ENCODE measurements at regions not wholly inside any gene's neighbourhood (a gene's known extent, or its start where the extent isn't known, plus 50 kb on each side); places are given as distances from the start of the nearest gene placed in this dataset.

- DNase-seq (ENCODE audit: insufficient read length, low spot score): no peak
- TF ChIP-seq TAF1 (IDR thresholded peaks at IDR 0.05; ENCODE audit: low read depth, low read length) (no peak), SPI1 (IDR thresholded peaks at IDR 0.05; ENCODE audit: low read depth, low read length) (no peak), PAX5 (IDR thresholded peaks at IDR 0.05; ENCODE audit: insufficient read depth, low read length, severe bottlenecking) (no peak), POLR2A (IDR thresholded peaks at IDR 0.05; ENCODE audit: low read depth, low read length) (no peak), POLR2AphosphoS5 (IDR thresholded peaks at IDR 0.05; ENCODE audit: low read depth, low read length) (no peak), POU2F2 (IDR thresholded peaks at IDR 0.05; ENCODE audit: low read depth, low read length) (no peak)
- no peak for FAIRE-seq
Observed at GRCh38 chr4:138647433-138647832, 368.1 kb upstream of the NOCT start.

GRCh38 chr4:138646383-138646782 lies 369.2 kb upstream of the NOCT start:
- no peak for TF ChIP-seq TAF1 (IDR thresholded peaks at IDR 0.05; ENCODE audit: low read depth, low read length)
- TF ChIP-seq POU2F2 (IDR thresholded peaks at IDR 0.05; ENCODE audit: low read depth, low read length): no peak
- TF ChIP-seq POLR2A (IDR thresholded peaks at IDR 0.05; ENCODE audit: low read depth, low read length): no peak
- TF ChIP-seq SPI1 (IDR thresholded peaks at IDR 0.05; ENCODE audit: low read depth, low read length): no peak
- no peak for TF ChIP-seq PAX5 (IDR thresholded peaks at IDR 0.05; ENCODE audit: insufficient read depth, low read length, severe bottlenecking)
- TF ChIP-seq POLR2AphosphoS5 (IDR thresholded peaks at IDR 0.05; ENCODE audit: low read depth, low read length): no peak
- FAIRE-seq: no peak
- no peak for DNase-seq (ENCODE audit: insufficient read length, low spot score)

GRCh38 chr4:138645289-138645688 lies 370.3 kb upstream of the NOCT start:
- no peak for DNase-seq (ENCODE audit: insufficient read length, low spot score)
- TF ChIP-seq POLR2AphosphoS5 (IDR thresholded peaks at IDR 0.05; ENCODE audit: low read depth, low read length): no peak
- TF ChIP-seq PAX5 (IDR thresholded peaks at IDR 0.05; ENCODE audit: insufficient read depth, low read length, severe bottlenecking): no peak
- TF ChIP-seq SPI1 (IDR thresholded peaks at IDR 0.05; ENCODE audit: low read depth, low read length): no peak
- TF ChIP-seq POU2F2 (IDR thresholded peaks at IDR 0.05; ENCODE audit: low read depth, low read length): no peak
- TF ChIP-seq POLR2A (IDR thresholded peaks at IDR 0.05; ENCODE audit: low read depth, low read length): no peak
- no peak for TF ChIP-seq TAF1 (IDR thresholded peaks at IDR 0.05; ENCODE audit: low read depth, low read length)
- no peak for FAIRE-seq

GRCh38 chr4:138644322-138644721 lies 371.3 kb upstream of the NOCT start:
- no peak for FAIRE-seq
- TF ChIP-seq PAX5 (IDR thresholded peaks at IDR 0.05; ENCODE audit: insufficient read depth, low read length, severe bottlenecking) (no peak), POU2F2 (IDR thresholded peaks at IDR 0.05; ENCODE audit: low read depth, low read length) (no peak), TAF1 (IDR thresholded peaks at IDR 0.05; ENCODE audit: low read depth, low read length) (no peak), SPI1 (IDR thresholded peaks at IDR 0.05; ENCODE audit: low read depth, low read length) (no peak), POLR2AphosphoS5 (IDR thresholded peaks at IDR 0.05; ENCODE audit: low read depth, low read length) (no peak), POLR2A (IDR thresholded peaks at IDR 0.05; ENCODE audit: low read depth, low read length) (no peak)
- no peak for DNase-seq (ENCODE audit: insufficient read length, low spot score)

GRCh38 chr4:138643827-138644226 lies 371.8 kb upstream of the NOCT start:
- DNase-seq (ENCODE audit: insufficient read length, low spot score): no peak
- no peak for TF ChIP-seq SPI1 (IDR thresholded peaks at IDR 0.05; ENCODE audit: low read depth, low read length)
- TF ChIP-seq TAF1 (IDR thresholded peaks at IDR 0.05; ENCODE audit: low read depth, low read length): no peak
- no peak for TF ChIP-seq POU2F2 (IDR thresholded peaks at IDR 0.05; ENCODE audit: low read depth, low read length)
- no peak for TF ChIP-seq PAX5 (IDR thresholded peaks at IDR 0.05; ENCODE audit: insufficient read depth, low read length, severe bottlenecking)
- TF ChIP-seq POLR2AphosphoS5 (IDR thresholded peaks at IDR 0.05; ENCODE audit: low read depth, low read length): no peak
- no peak for TF ChIP-seq POLR2A (IDR thresholded peaks at IDR 0.05; ENCODE audit: low read depth, low read length)
- FAIRE-seq: no peak

- FAIRE-seq: no peak
- no peak for DNase-seq (ENCODE audit: insufficient read length, low spot score)
- TF ChIP-seq POU2F2 (IDR thresholded peaks at IDR 0.05; ENCODE audit: low read depth, low read length) (no peak), SPI1 (IDR thresholded peaks at IDR 0.05; ENCODE audit: low read depth, low read length) (no peak), PAX5 (IDR thresholded peaks at IDR 0.05; ENCODE audit: insufficient read depth, low read length, severe bottlenecking) (no peak)
Observed at GRCh38 chr4:138639018-138639741, 376.4 kb upstream of the NOCT start.

GRCh38 chr4:138636781-138637180 lies 378.8 kb upstream of the NOCT start:
- DNase-seq (ENCODE audit: insufficient read length, low spot score): no peak
- TF ChIP-seq SPI1 (IDR thresholded peaks at IDR 0.05; ENCODE audit: low read depth, low read length): no peak
- TF ChIP-seq POU2F2 (IDR thresholded peaks at IDR 0.05; ENCODE audit: low read depth, low read length): no peak
- TF ChIP-seq TAF1 (IDR thresholded peaks at IDR 0.05; ENCODE audit: low read depth, low read length): no peak
- TF ChIP-seq PAX5 (IDR thresholded peaks at IDR 0.05; ENCODE audit: insufficient read depth, low read length, severe bottlenecking): no peak
- TF ChIP-seq POLR2A (IDR thresholded peaks at IDR 0.05; ENCODE audit: low read depth, low read length): no peak
- TF ChIP-seq POLR2AphosphoS5 (IDR thresholded peaks at IDR 0.05; ENCODE audit: low read depth, low read length): no peak
- FAIRE-seq: no peak

GRCh38 chr4:138634915-138635314 lies 380.7 kb upstream of the NOCT start:
- FAIRE-seq (no peak), DNase-seq (ENCODE audit: insufficient read length, low spot score) (no peak)
- TF ChIP-seq SPI1 (IDR thresholded peaks at IDR 0.05; ENCODE audit: low read depth, low read length): no peak
- no peak for TF ChIP-seq POLR2A (IDR thresholded peaks at IDR 0.05; ENCODE audit: low read depth, low read length)
- no peak for TF ChIP-seq PAX5 (IDR thresholded peaks at IDR 0.05; ENCODE audit: insufficient read depth, low read length, severe bottlenecking)
- no peak for TF ChIP-seq POLR2AphosphoS5 (IDR thresholded peaks at IDR 0.05; ENCODE audit: low read depth, low read length)
- no peak for TF ChIP-seq POU2F2 (IDR thresholded peaks at IDR 0.05; ENCODE audit: low read depth, low read length)
- TF ChIP-seq TAF1 (IDR thresholded peaks at IDR 0.05; ENCODE audit: low read depth, low read length): no peak

GRCh38 chr4:138633580-138633904 lies 382.0 kb upstream of the NOCT start:
- no peak for DNase-seq (ENCODE audit: insufficient read length, low spot score)
- no peak for TF ChIP-seq SPI1 (IDR thresholded peaks at IDR 0.05; ENCODE audit: low read depth, low read length)
- no peak for TF ChIP-seq POU2F2 (IDR thresholded peaks at IDR 0.05; ENCODE audit: low read depth, low read length)
- no peak for TF ChIP-seq POLR2AphosphoS5 (IDR thresholded peaks at IDR 0.05; ENCODE audit: low read depth, low read length)
- no peak for TF ChIP-seq PAX5 (IDR thresholded peaks at IDR 0.05; ENCODE audit: insufficient read depth, low read length, severe bottlenecking)
- TF ChIP-seq POLR2A (IDR thresholded peaks at IDR 0.05; ENCODE audit: low read depth, low read length): no peak
- no peak for TF ChIP-seq TAF1 (IDR thresholded peaks at IDR 0.05; ENCODE audit: low read depth, low read length)
- no peak for FAIRE-seq

All from GM12891 (cell line).